ENCODE measurements at regions not wholly inside any gene's neighbourhood (a gene's known extent, or its start where the extent isn't known, plus 50 kb on each side); places are given as distances from the start of the nearest gene placed in this dataset.

GRCh38 chr6:14510038-14510437 is 392.5 kb downstream of the CD83 start:
- TF ChIP-seq CTCF (IDR thresholded peaks at IDR 0.05) (peak in 4 of 7 experiments; percentile 9 to 40 (median 18)), POLR2A (IDR thresholded peaks at IDR 0.05) (no peak)

All from body of pancreas (tissue), 4 donors.